H1 (cell line): ENCODE measurements at regions not wholly inside any gene's neighbourhood (a gene's known extent, or its start where the extent isn't known, plus 50 kb on each side); places are given as distances from the start of the nearest gene placed in this dataset.

Experiments used
- CTCF ChIA-PET: fragments of 300-600 bp; sonication (Branson Sonifier 250); formaldehyde crosslinking; loops from one replicate; lab custom pipeline; 2021; ENCODE audit not compliant: partially characterized antibody; lab: Charles Lee
- POLR2A ChIA-PET: fragments of 300-600 bp; sonication (Branson Sonifier 250); formaldehyde crosslinking; loops from one replicate; lab custom pipeline; 2021; ENCODE audit warnings: inconsistent platforms; ENCODE audit not compliant: partially characterized antibody; lab: Charles Lee
- DNase-seq, 2 experiments: peaks; one replicate each; pipeline versions ENCODE4 v3.0.0 to v3.0.0-alpha.2; 2010 to 2022; ENCODE audit warnings: low spot score in 2 of 2, low read depth in 1 of 2, mixed read lengths in 1 of 2
- FAIRE-seq: peaks from 2 replicates; lab custom pipeline; 2011; peaks lifted over from hg19 to GRCh38; lab: Jason Lieb, UNC
- H2AFZ ChIP-seq: 2 replicates; pipeline ENCODE4 v1.8.1; 2012; ENCODE audit warnings: low read length, inconsistent platforms
- H2AK5ac ChIP-seq: 2 replicates; pipeline ENCODE4 v1.6.1; 2013; ENCODE audit warnings: low read depth, low read length
- H2BK120ac ChIP-seq: replicated peaks from 2 replicates; pipeline ENCODE3; 2013; ENCODE audit warnings: low read depth, low read length, inconsistent platforms
- H2BK12ac ChIP-seq: 2 replicates; pipeline ENCODE4 v1.6.1; 2013; ENCODE audit warnings: low read depth, low read length
- H2BK15ac ChIP-seq: 2 replicates; pipeline ENCODE4 v1.6.1; 2013; ENCODE audit warnings: low read length
- H2BK20ac ChIP-seq: 2 replicates; pipeline ENCODE4 v1.6.1; 2013; ENCODE audit warnings: low read length
- H2BK5ac ChIP-seq: 2 replicates; pipeline ENCODE4 v1.6.1; 2013; ENCODE audit warnings: low read depth, low read length
- H3K14ac ChIP-seq: 2 replicates; pipeline ENCODE4 v1.6.1; 2013; ENCODE audit warnings: inconsistent platforms; ENCODE audit not compliant: insufficient read length
- H3K18ac ChIP-seq: 2 replicates; pipeline ENCODE4 v1.6.1; 2013; ENCODE audit warnings: low read length; ENCODE audit errors: extremely low read depth
- H3K23ac ChIP-seq: 2 replicates; pipeline ENCODE4 v1.6.1; 2013; ENCODE audit warnings: inconsistent platforms; ENCODE audit not compliant: insufficient read length
- H3K23me2 ChIP-seq: 2 replicates; pipeline ENCODE4 v1.6.1; 2013; ENCODE audit warnings: low read depth, low read length
- H3K27ac ChIP-seq: 2 replicates; pipeline ENCODE4 v1.6.1; 2011; ENCODE audit warnings: low read depth, low read length, inconsistent platforms
- H3K27me3 ChIP-seq, 4 experiments: replicated peaks in 1 of 4; 1 replicate in 1 of 4; 2 replicates in 3 of 4; pipeline versions ENCODE4 v1.6.1 to v1.8.1; 2011 to 2013; ENCODE audit warnings: low read length in 3 of 4, mild to moderate bottlenecking in 3 of 4, inconsistent platforms in 2 of 4, mixed read lengths in 2 of 4, moderate library complexity in 1 of 4; ENCODE audit not compliant: control insufficient read depth in 3 of 4, insufficient read depth in 3 of 4; ENCODE audit errors: extremely low read depth in 1 of 4
- H3K36me3 ChIP-seq, 4 experiments: 2 replicates each; pipeline versions ENCODE4 v1.6.1 to v1.8.1; 2011 to 2013; ENCODE audit warnings: mild to moderate bottlenecking in 4 of 4, low read length in 3 of 4, moderate library complexity in 2 of 4, control low read depth in 1 of 4, inconsistent platforms in 1 of 4; ENCODE audit not compliant: insufficient read depth in 4 of 4, control insufficient read depth in 2 of 4
- H3K4ac ChIP-seq: replicated peaks from 2 replicates; pipeline ENCODE3; 2013; ENCODE audit warnings: low read length, low read depth, mixed read lengths, inconsistent platforms; ENCODE audit not compliant: insufficient read length
- H3K4me1 ChIP-seq, 4 experiments: replicated peaks in 1 of 4; 1 replicate in 1 of 4; 2 replicates in 3 of 4; pipeline versions ENCODE4 v1.6.1 to v1.8.1; 2011 to 2013; ENCODE audit warnings: low read length in 3 of 4, inconsistent platforms in 2 of 4, mixed read lengths in 1 of 4; ENCODE audit not compliant: insufficient read depth in 4 of 4, control insufficient read depth in 3 of 4
- H3K4me2 ChIP-seq, 2 experiments: 2 replicates each; pipeline versions ENCODE4 v1.6.1 to v1.8.1; 2011 to 2013; ENCODE audit warnings: low read depth in 2 of 2, low read length in 2 of 2, control low read depth in 1 of 2, inconsistent platforms in 1 of 2, mild to moderate bottlenecking in 1 of 2; ENCODE audit not compliant: insufficient read depth in 1 of 2
- H3K4me3 ChIP-seq, 4 experiments: fragments of 200-600, 300-600 bp in 1 of 4; sonication (generic), shearing (Covaris generic), sonication (Bioruptor Twin) in 1 of 4; 2 replicates each; pipeline versions ENCODE4 v1.5.1 to v1.8.1; 2011 to 2016; ENCODE audit warnings: low read length in 4 of 4, low read depth in 3 of 4, control low read depth in 2 of 4, inconsistent platforms in 2 of 4, mild to moderate bottlenecking in 2 of 4, mixed read lengths in 1 of 4, moderate library complexity in 1 of 4; ENCODE audit not compliant: insufficient read depth in 2 of 4; ENCODE audit errors: extremely low read depth in 1 of 4
- H3K56ac ChIP-seq: replicated peaks from 2 replicates; pipeline ENCODE3; 2013; ENCODE audit warnings: low read depth, mild to moderate bottlenecking, mixed read lengths, low read length, inconsistent platforms; ENCODE audit not compliant: insufficient read length
- H3K79me1 ChIP-seq: 2 replicates; pipeline ENCODE4 v1.6.1; 2013; ENCODE audit warnings: low read depth, low read length, control low read depth
- H3K79me2 ChIP-seq, 2 experiments: 2 replicates each; pipeline versions ENCODE4 v1.6.1 to v1.8.1; 2012 to 2013; ENCODE audit warnings: low read length in 2 of 2, mild to moderate bottlenecking in 2 of 2, inconsistent platforms in 1 of 2; ENCODE audit not compliant: insufficient read depth in 2 of 2, control insufficient read depth in 1 of 2
- H3K9ac ChIP-seq, 4 experiments: replicated peaks in 1 of 4; 1 replicate in 1 of 4; 2 replicates in 3 of 4; pipeline versions ENCODE4 v1.6.1 to v1.8.1; 2011 to 2013; ENCODE audit warnings: low read depth in 3 of 4, low read length in 3 of 4, control low read depth in 2 of 4, mild to moderate bottlenecking in 2 of 4, moderate library complexity in 2 of 4, inconsistent platforms in 1 of 4; ENCODE audit errors: extremely low read depth in 1 of 4
- H3K9me3 ChIP-seq, 2 experiments: 2 replicates each; pipeline versions ENCODE4 v1.6.1 to v1.8.1; 2012 to 2013; ENCODE audit warnings: mild to moderate bottlenecking in 2 of 2, moderate library complexity in 2 of 2, control low read depth in 1 of 2, inconsistent platforms in 1 of 2, low read depth in 1 of 2, low read length in 1 of 2, mixed read lengths in 1 of 2; ENCODE audit not compliant: insufficient read depth in 2 of 2
- H4K20me1 ChIP-seq, 2 experiments: replicated peaks in 1 of 2; 2 replicates each; pipeline versions ENCODE3 to v1.8.1; 2011 to 2013; ENCODE audit warnings: inconsistent platforms in 2 of 2, low read length in 2 of 2, mild to moderate bottlenecking in 1 of 2; ENCODE audit not compliant: insufficient read depth in 2 of 2, control insufficient read depth in 1 of 2
- H4K5ac ChIP-seq: 2 replicates; pipeline ENCODE4 v1.6.1; 2013; ENCODE audit warnings: low read length, low read depth, mixed read lengths, inconsistent platforms; ENCODE audit not compliant: insufficient read length
- H4K8ac ChIP-seq: 2 replicates; pipeline ENCODE4 v1.8.0; 2013; ENCODE audit warnings: mild to moderate bottlenecking, moderate library complexity, low read length, inconsistent platforms; ENCODE audit not compliant: insufficient read depth; ENCODE audit errors: extremely low read depth
- H4K91ac ChIP-seq: replicated peaks from 2 replicates; pipeline ENCODE3; 2013; ENCODE audit warnings: low read length, mixed read lengths, inconsistent platforms; ENCODE audit not compliant: insufficient read length
- ASH2L ChIP-seq: fragments of 200-600, 300-600 bp; sonication (generic); IDR thresholded peaks from one replicate; pipeline ENCODE4 v1.7.1; 2017; ENCODE audit warnings: low read length
- FOSL1 ChIP-seq: IDR thresholded peaks from 2 replicates; pipeline ENCODE4 v1.6.1; 2011; ENCODE audit warnings: mild to moderate bottlenecking, low read depth, low read length, moderate library complexity; ENCODE audit not compliant: insufficient read depth
- JUND ChIP-seq: IDR thresholded peaks from 2 replicates; pipeline ENCODE4 v1.6.1; 2011; ENCODE audit warnings: mild to moderate bottlenecking, improper control_type of control experiment, low read length
- RXRA ChIP-seq: IDR thresholded peaks from 2 replicates; pipeline ENCODE4 v1.6.1; 2011; ENCODE audit warnings: low read depth, mild to moderate bottlenecking, low read length, moderate library complexity; ENCODE audit not compliant: insufficient read depth
- SP2 ChIP-seq: IDR thresholded peaks from 2 replicates; pipeline ENCODE4 v1.6.1; 2012; ENCODE audit warnings: mild to moderate bottlenecking, low read length, inconsistent platforms
- SRF ChIP-seq: IDR thresholded peaks from 2 replicates; pipeline ENCODE4 v1.6.1; 2011; ENCODE audit warnings: mild to moderate bottlenecking, low read depth, low read length, moderate library complexity
- TAF1 ChIP-seq: IDR thresholded peaks from 2 replicates; pipeline ENCODE4 v1.6.1; 2011; ENCODE audit warnings: mild to moderate bottlenecking, low read depth, low read length
- TBP ChIP-seq: IDR thresholded peaks from 2 replicates; pipeline ENCODE4 v1.6.1; 2011; ENCODE audit warnings: low read depth, low read length, improper control_type of control experiment
- TCF12 ChIP-seq: IDR thresholded peaks from 2 replicates; pipeline ENCODE4 v1.6.1; 2011; ENCODE audit warnings: low read depth, mild to moderate bottlenecking, low read length
- ZNF274 ChIP-seq: IDR thresholded peaks from 2 replicates; pipeline ENCODE4 v1.7.0; 2012; ENCODE audit warnings: low read length, borderline replicate concordance; ENCODE audit errors: extremely low read depth
- WGBS, 2 experiments: shearing (Covaris generic) in 1 of 2; methylation state at CpG; one replicate each; pipeline versions ENCODE4 v1.1.6 to v1.1.7; 2013 to 2015; ENCODE audit warnings: low lambda C conversion rate in 2 of 2, mixed read lengths in 2 of 2, inconsistent platforms in 1 of 2, low coverage in 1 of 2, missing lambda C conversion rate in 1 of 2; ENCODE audit not compliant: insufficient replicate concordance in 2 of 2, insufficient coverage in 1 of 2, insufficient read length in 1 of 2; ENCODE audit errors: extremely low coverage in 1 of 2, missing lambda C conversion rate in 1 of 2; 5-methylcytosine and 5-hydroxymethylcytosine counted together
- TF ChIP-seq, protein P1 (sequence below): IDR thresholded peaks from 2 replicates; pipeline ENCODE4 v1.6.1; 2012; ENCODE audit warnings: low read length, inconsistent platforms
- TF ChIP-seq, protein P2 (sequence below): IDR thresholded peaks from 2 replicates; pipeline ENCODE4 v1.6.1; 2012; ENCODE audit warnings: inconsistent platforms

DNA sequence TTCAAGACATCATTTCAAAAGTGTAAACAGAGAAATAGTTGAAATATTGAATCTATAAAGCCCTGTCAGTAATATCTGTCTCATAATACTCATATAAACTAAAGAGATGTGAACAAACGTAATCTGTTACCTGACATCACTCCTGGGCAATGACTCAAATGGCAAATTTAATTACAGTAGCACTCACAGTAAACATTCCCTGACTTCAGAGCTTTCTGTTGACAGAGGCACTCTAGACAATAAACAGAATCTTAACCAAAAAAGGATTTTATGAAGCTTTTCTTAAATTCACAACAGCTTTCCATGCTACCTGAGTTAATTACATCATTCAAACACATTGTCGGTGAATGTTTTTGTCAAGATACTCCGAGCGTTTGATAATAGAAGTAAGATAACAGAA lies 128.1 kb upstream of the PDE1A start (continued):
- TF ChIP-seq SP2 = no peak
- TF ChIP-seq, all 59 proteins: peak for 0

GRCh38 chr2:182558564-182558963 lies 131.7 kb upstream of the PDE1A start:
- FAIRE-seq (no peak), DNase-seq (no peak)
- ChIA-PET CTCF (interaction anchor here (1.2 kb wide), 1 partner anchor 10 kb away, joined by 3 read pairs; no protein-coding TSS in a partner anchor), POLR2A (no interaction called here)
- 91% methylated on average over 1 of the region's 1 CpG; no CpG with 5 or more reads in 1 of the 2 experiments for WGBS, 2 experiments
- H2BK12ac ChIP-seq = no peak overlapping the region
- no peak overlapping the region for H4K91ac ChIP-seq
- H3K23me2 ChIP-seq = no peaks in the 10 kb centered on the region
- no peak overlapping the region for H2BK120ac ChIP-seq
- H3K4me2 ChIP-seq = no peak overlapping the region
- no peak overlapping the region for H3K56ac ChIP-seq
- H3K18ac ChIP-seq = no peak overlapping the region
- H3K27ac ChIP-seq = no peak overlapping the region
- no peaks in the 10 kb centered on the region for H3K27me3 ChIP-seq
- no peak overlapping the region for H3K23ac ChIP-seq
- H4K20me1 ChIP-seq = no peaks in the 10 kb centered on the region
- no peak overlapping the region for H3K4me3 ChIP-seq
- no peak overlapping the region for H4K5ac ChIP-seq
- no peaks in the 10 kb centered on the region for H3K9me3 ChIP-seq
- no peak overlapping the region for H2AFZ ChIP-seq
- no peaks in the 10 kb centered on the region for H3K36me3 ChIP-seq
- H2BK5ac ChIP-seq = no peak overlapping the region
- H2BK15ac ChIP-seq = no peak overlapping the region
- H3K14ac ChIP-seq = no peak overlapping the region
- H3K79me1 ChIP-seq = no peaks in the 10 kb centered on the region
- no peak overlapping the region for H3K9ac ChIP-seq
- H3K4me1 ChIP-seq = no peaks in the 10 kb centered on the region
- H2AK5ac ChIP-seq = no peak overlapping the region
- no peak overlapping the region for H2BK20ac ChIP-seq
- no peak overlapping the region for H4K8ac ChIP-seq
- no peaks in the 10 kb centered on the region for H3K79me2 ChIP-seq
- H3K4ac ChIP-seq = no peak overlapping the region
- no peak for TF ChIP-seq TCF12
- TF ChIP-seq FOSL1 = no peak
- TF ChIP-seq, protein P1, sequence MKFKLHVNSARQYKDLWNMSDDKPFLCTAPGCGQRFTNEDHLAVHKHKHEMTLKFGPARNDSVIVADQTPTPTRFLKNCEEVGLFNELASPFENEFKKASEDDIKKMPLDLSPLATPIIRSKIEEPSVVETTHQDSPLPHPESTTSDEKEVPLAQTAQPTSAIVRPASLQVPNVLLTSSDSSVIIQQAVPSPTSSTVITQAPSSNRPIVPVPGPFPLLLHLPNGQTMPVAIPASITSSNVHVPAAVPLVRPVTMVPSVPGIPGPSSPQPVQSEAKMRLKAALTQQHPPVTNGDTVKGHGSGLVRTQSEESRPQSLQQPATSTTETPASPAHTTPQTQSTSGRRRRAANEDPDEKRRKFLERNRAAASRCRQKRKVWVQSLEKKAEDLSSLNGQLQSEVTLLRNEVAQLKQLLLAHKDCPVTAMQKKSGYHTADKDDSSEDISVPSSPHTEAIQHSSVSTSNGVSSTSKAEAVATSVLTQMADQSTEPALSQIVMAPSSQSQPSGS = no peak
- no peak for TF ChIP-seq SRF
- TF ChIP-seq, protein P2, sequence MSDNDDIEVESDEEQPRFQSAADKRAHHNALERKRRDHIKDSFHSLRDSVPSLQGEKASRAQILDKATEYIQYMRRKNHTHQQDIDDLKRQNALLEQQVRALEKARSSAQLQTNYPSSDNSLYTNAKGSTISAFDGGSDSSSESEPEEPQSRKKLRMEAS = no peak
- no peak for TF ChIP-seq TAF1
- TF ChIP-seq RXRA = no peak
- TF ChIP-seq ASH2L = no peak
- TF ChIP-seq ZNF274 = no peak
- TF ChIP-seq JUND = no peak
- no peak for TF ChIP-seq TBP
